Activated CD8-positive, alpha-beta memory T cell treated with anti-CD3 and anti-CD28 coated beads, Interleukin-2, amount 10 ng/mL, durations not matched to agents 7 days and 5 days (primary cell): ENCODE measurements at regions not wholly inside any gene's neighbourhood (a gene's known extent, or its start where the extent isn't known, plus 50 kb on each side); places are given as distances from the start of the nearest gene placed in this dataset.

Experiments used
- ATAC-seq: fragments of 150-1000 bp; cut with Tn5 transposase; one replicate; pipeline ENCODE4 v1.10.0; 2021; ENCODE audit warnings: moderate library complexity
- CTCF ChIA-PET: fragments of 350-600 bp; sonication (Branson Sonifier 250); formaldehyde crosslinking; loops from one replicate; lab custom pipeline; 2021; ENCODE audit warnings: antibody characterized with exemption; lab: Charles Lee
- DNase-seq: peaks from one replicate; pipeline ENCODE4 v3.0.0-alpha.2; 2020
- H3K27ac Mint-ChIP-seq: one replicate; pipeline ENCODE4 v1.8.0; 2021; ENCODE audit warnings: mild to moderate bottlenecking, mixed read lengths
- H3K27me3 Mint-ChIP-seq: one replicate; pipeline ENCODE4 v1.8.0; 2021; ENCODE audit warnings: mixed read lengths
- H3K36me3 Mint-ChIP-seq: one replicate; pipeline ENCODE4 v1.8.0; 2021; ENCODE audit warnings: mild to moderate bottlenecking, mixed read lengths
- H3K4me1 Mint-ChIP-seq: one replicate; pipeline ENCODE4 v1.8.0; 2021; ENCODE audit warnings: mixed read lengths
- H3K4me3 Mint-ChIP-seq: one replicate; pipeline ENCODE4 v1.8.0; 2021; ENCODE audit warnings: mild to moderate bottlenecking, moderate library complexity, mixed read lengths
- H3K9me3 Mint-ChIP-seq: one replicate; pipeline ENCODE4 v1.8.0; 2022; ENCODE audit warnings: low read depth, mixed read lengths

GRCh38 chr20:58010186-58010585, 218.3 kb downstream of the ANKRD60 start:
- ATAC-seq (no peak), DNase-seq (no peak)
- CTCF ChIA-PET = no interaction called here
- H3K9me3 Mint-ChIP-seq = no peaks in the 10 kb centered on the region
- H3K4me1 Mint-ChIP-seq = peaks cover 8% of the 10 kb centered on the region
- H3K27ac Mint-ChIP-seq = no peak overlapping the region
- H3K4me3 Mint-ChIP-seq = no peak overlapping the region
- peaks cover 6% of the 10 kb centered on the region for H3K27me3 Mint-ChIP-seq
- H3K36me3 Mint-ChIP-seq = no peaks in the 10 kb centered on the region

GRCh38 chr20:58008866-58009265, 219.6 kb downstream of the ANKRD60 start:
- Mint-ChIP-seq H3K4me1 (no peaks in the 10 kb centered on the region), H3K27me3 (peaks cover 6% of the 10 kb centered on the region), H3K9me3 (no peaks in the 10 kb centered on the region), H3K36me3 (no peaks in the 10 kb centered on the region), H3K4me3 (no peak overlapping the region), H3K27ac (no peak overlapping the region)
- DNase-seq = no peak
- CTCF ChIA-PET = no interaction called here
- ATAC-seq = no peak

GRCh38 chr20:58008413-58008812, 220.0 kb downstream of the ANKRD60 start:
- Mint-ChIP-seq H3K27ac (no peak overlapping the region), H3K9me3 (no peaks in the 10 kb centered on the region), H3K36me3 (no peaks in the 10 kb centered on the region), H3K27me3 (peaks cover 6% of the 10 kb centered on the region), H3K4me3 (no peak overlapping the region), H3K4me1 (no peaks in the 10 kb centered on the region)
- ATAC-seq (no peak), DNase-seq (no peak)
- CTCF ChIA-PET = no interaction called here

GRCh38 chr20:58007947-58008346, 220.5 kb downstream of the ANKRD60 start:
- DNase-seq (no peak), ATAC-seq (no peak)
- no peaks in the 10 kb centered on the region for H3K9me3 Mint-ChIP-seq
- no peak overlapping the region for H3K4me3 Mint-ChIP-seq
- no peaks in the 10 kb centered on the region for H3K4me1 Mint-ChIP-seq
- no peak overlapping the region for H3K27ac Mint-ChIP-seq
- H3K36me3 Mint-ChIP-seq = no peaks in the 10 kb centered on the region
- CTCF ChIA-PET = no interaction called here
- peaks cover 6% of the 10 kb centered on the region for H3K27me3 Mint-ChIP-seq

- H3K27me3 Mint-ChIP-seq = peaks cover 2% of the 10 kb centered on the region
- H3K36me3 Mint-ChIP-seq = no peaks in the 10 kb centered on the region
- H3K27ac Mint-ChIP-seq = no peak overlapping the region
- ATAC-seq (no peak), DNase-seq (no peak)
- no peaks in the 10 kb centered on the region for H3K4me1 Mint-ChIP-seq
- no peaks in the 10 kb centered on the region for H3K9me3 Mint-ChIP-seq
- CTCF ChIA-PET = no interaction called here
- no peak overlapping the region for H3K4me3 Mint-ChIP-seq
Measured at GRCh38 chr20:58006346-58007316, 221.8 kb downstream of the ANKRD60 start.

- peaks cover 2% of the 10 kb centered on the region for H3K27me3 Mint-ChIP-seq
- DNase-seq (no peak), ATAC-seq (no peak)
- H3K4me3 Mint-ChIP-seq = no peak overlapping the region
- no peaks in the 10 kb centered on the region for H3K36me3 Mint-ChIP-seq
- no peaks in the 10 kb centered on the region for H3K4me1 Mint-ChIP-seq
- no peak overlapping the region for H3K27ac Mint-ChIP-seq
- no peaks in the 10 kb centered on the region for H3K9me3 Mint-ChIP-seq
- CTCF ChIA-PET = no interaction called here
Measured at GRCh38 chr20:58005581-58006345, 222.7 kb downstream of the ANKRD60 start.

GRCh38 chr20:58004900-58005299, 223.6 kb downstream of the ANKRD60 start:
- Mint-ChIP-seq H3K27me3 (peaks cover 2% of the 10 kb centered on the region), H3K9me3 (no peaks in the 10 kb centered on the region), H3K36me3 (no peaks in the 10 kb centered on the region), H3K4me1 (no peaks in the 10 kb centered on the region), H3K27ac (no peak overlapping the region), H3K4me3 (no peak overlapping the region)
- CTCF ChIA-PET = no interaction called here
- DNase-seq (no peak), ATAC-seq (no peak)

GRCh38 chr20:58004146-58004545, 224.3 kb downstream of the ANKRD60 start:
- CTCF ChIA-PET = no interaction called here
- ATAC-seq (no peak), DNase-seq (no peak)
- no peaks in the 10 kb centered on the region for H3K4me1 Mint-ChIP-seq
- no peak overlapping the region for H3K27ac Mint-ChIP-seq
- H3K4me3 Mint-ChIP-seq = no peak overlapping the region
- H3K9me3 Mint-ChIP-seq = no peaks in the 10 kb centered on the region
- H3K27me3 Mint-ChIP-seq = peaks cover 7% of the 10 kb centered on the region
- H3K36me3 Mint-ChIP-seq = no peaks in the 10 kb centered on the region

GRCh38 chr20:58003525-58003924, 224.9 kb downstream of the ANKRD60 start:
- no peak for DNase-seq
- no peaks in the 10 kb centered on the region for H3K36me3 Mint-ChIP-seq
- no peak overlapping the region for H3K27ac Mint-ChIP-seq
- H3K4me1 Mint-ChIP-seq = no peaks in the 10 kb centered on the region
- H3K27me3 Mint-ChIP-seq = peaks cover 13% of the 10 kb centered on the region
- CTCF ChIA-PET = no interaction called here
- no peak overlapping the region for H3K4me3 Mint-ChIP-seq
- ATAC-seq = no peak
- no peaks in the 10 kb centered on the region for H3K9me3 Mint-ChIP-seq

- no peaks in the 10 kb centered on the region for H3K9me3 Mint-ChIP-seq
- H3K4me3 Mint-ChIP-seq = no peak overlapping the region
- ATAC-seq (no peak), DNase-seq (no peak)
- H3K27me3 Mint-ChIP-seq = peaks cover 14% of the 10 kb centered on the region
- CTCF ChIA-PET = no interaction called here
- H3K4me1 Mint-ChIP-seq = no peaks in the 10 kb centered on the region
- H3K36me3 Mint-ChIP-seq = no peaks in the 10 kb centered on the region
- no peak overlapping the region for H3K27ac Mint-ChIP-seq
Measured at GRCh38 chr20:58002901-58003300, 225.6 kb downstream of the ANKRD60 start.

- CTCF ChIA-PET = no interaction called here
- no peak for DNase-seq
- no peak for ATAC-seq
- Mint-ChIP-seq H3K4me1 (no peaks in the 10 kb centered on the region), H3K36me3 (no peaks in the 10 kb centered on the region), H3K27ac (no peak overlapping the region), H3K27me3 (peaks cover 21% of the 10 kb centered on the region), H3K4me3 (no peak overlapping the region), H3K9me3 (no peaks in the 10 kb centered on the region)
Measured at GRCh38 chr20:58001946-58002345, 226.5 kb downstream of the ANKRD60 start.

GRCh38 chr20:58001381-58001780, 227.1 kb downstream of the ANKRD60 start:
- Mint-ChIP-seq H3K27me3 (peaks cover 27% of the 10 kb centered on the region), H3K27ac (no peak overlapping the region), H3K4me1 (no peaks in the 10 kb centered on the region), H3K9me3 (no peaks in the 10 kb centered on the region), H3K36me3 (no peaks in the 10 kb centered on the region), H3K4me3 (no peak overlapping the region)
- DNase-seq = no peak
- CTCF ChIA-PET = no interaction called here
- ATAC-seq = no peak

- ATAC-seq (no peak), DNase-seq (no peak)
- Mint-ChIP-seq H3K4me1 (no peaks in the 10 kb centered on the region), H3K27me3 (peaks cover 28% of the 10 kb centered on the region), H3K9me3 (no peaks in the 10 kb centered on the region), H3K27ac (no peak overlapping the region), H3K4me3 (no peak overlapping the region), H3K36me3 (no peaks in the 10 kb centered on the region)
- CTCF ChIA-PET = no interaction called here
Measured at GRCh38 chr20:58000861-58001260, 227.6 kb downstream of the ANKRD60 start.
